Fibroblast of lung (primary cell): ENCODE measurements at regions not wholly inside any gene's neighbourhood (a gene's known extent, or its start where the extent isn't known, plus 50 kb on each side); places are given as distances from the start of the nearest gene placed in this dataset.

Experiments
- DNase-seq, 2 donors: peaks; one replicate each; pipeline versions ENCODE4 v3.0.0 to v3.0.0-alpha.2; 2010; ENCODE audit warnings: low read depth in 2 of 2
- H2AFZ ChIP-seq: 2 replicates; pipeline ENCODE4 v1.5.1; 2012; ENCODE audit warnings: low read length, control low read depth, inconsistent platforms
- H3K27ac ChIP-seq: 2 replicates; pipeline ENCODE4 v1.5.1; 2011; ENCODE audit warnings: low read length, control low read depth; ENCODE audit not compliant: insufficient read depth
- H3K27me3 ChIP-seq: 2 replicates; pipeline ENCODE4 v1.5.1; 2011; ENCODE audit warnings: mild to moderate bottlenecking, low read length; ENCODE audit not compliant: control insufficient read depth, insufficient read depth
- H3K36me3 ChIP-seq: 2 replicates; pipeline ENCODE4 v1.5.1; 2011; ENCODE audit warnings: low read length; ENCODE audit not compliant: control insufficient read depth, insufficient read depth
- H3K4me1 ChIP-seq: 2 replicates; pipeline ENCODE4 v1.5.1; 2011; ENCODE audit warnings: low read length; ENCODE audit not compliant: control insufficient read depth, insufficient read depth; ENCODE audit errors: extremely low read depth
- H3K4me2 ChIP-seq: 2 replicates; pipeline ENCODE4 v1.5.1; 2011; ENCODE audit warnings: low read length, control low read depth; ENCODE audit not compliant: insufficient read depth; ENCODE audit errors: extremely low read depth
- H3K4me3 ChIP-seq, 4 experiments: fragments of 200-600 bp in 1 of 4; sonication (generic) in 1 of 4; replicated peaks in 1 of 4; 2 replicates each; pipeline ENCODE4 v1.5.1; 2011 to 2016; ENCODE audit warnings: low read length in 4 of 4, low read depth in 3 of 4, mild to moderate bottlenecking in 3 of 4, control low read depth in 2 of 4, inconsistent platforms in 1 of 4, mixed read lengths in 1 of 4; ENCODE audit not compliant: insufficient read depth in 1 of 4; ENCODE audit errors: control extremely low read depth in 1 of 4
- H3K79me2 ChIP-seq: 2 replicates; pipeline ENCODE4 v1.5.1; 2012; ENCODE audit warnings: mild to moderate bottlenecking, low read length, inconsistent platforms; ENCODE audit not compliant: control insufficient read depth, insufficient read depth
- H3K9ac ChIP-seq: 2 replicates; pipeline ENCODE4 v1.5.1; 2011; ENCODE audit warnings: mild to moderate bottlenecking, low read length, control low read depth; ENCODE audit not compliant: insufficient read depth
- H3K9me3 ChIP-seq: 2 replicates; pipeline ENCODE4 v1.5.1; 2012; ENCODE audit warnings: low read depth, low read length; ENCODE audit not compliant: control insufficient read depth, insufficient read depth
- H4K20me1 ChIP-seq: 2 replicates; pipeline ENCODE4 v1.5.1; 2011; ENCODE audit warnings: low read length; ENCODE audit not compliant: control insufficient read depth, insufficient read depth; ENCODE audit errors: extremely low read depth
- EZH2 ChIP-seq: IDR thresholded peaks from 2 replicates; pipeline ENCODE4 v1.5.1; 2012; ENCODE audit warnings: low read length, control low read depth, mild to moderate bottlenecking; ENCODE audit errors: missing control alignments
- TF ChIP-seq, protein P1 (sequence below), 2 donors: IDR thresholded peaks in 1 of 2; conservative IDR thresholded peaks in 1 of 2; 1 replicate in 1 of 2; 2 replicates in 1 of 2; pipeline ENCODE4 v1.5.1; 2011 to 2012; ENCODE audit warnings: low read length in 2 of 2, control low read depth in 1 of 2, inconsistent platforms in 1 of 2, low read depth in 1 of 2, mild to moderate bottlenecking in 1 of 2

DNA sequence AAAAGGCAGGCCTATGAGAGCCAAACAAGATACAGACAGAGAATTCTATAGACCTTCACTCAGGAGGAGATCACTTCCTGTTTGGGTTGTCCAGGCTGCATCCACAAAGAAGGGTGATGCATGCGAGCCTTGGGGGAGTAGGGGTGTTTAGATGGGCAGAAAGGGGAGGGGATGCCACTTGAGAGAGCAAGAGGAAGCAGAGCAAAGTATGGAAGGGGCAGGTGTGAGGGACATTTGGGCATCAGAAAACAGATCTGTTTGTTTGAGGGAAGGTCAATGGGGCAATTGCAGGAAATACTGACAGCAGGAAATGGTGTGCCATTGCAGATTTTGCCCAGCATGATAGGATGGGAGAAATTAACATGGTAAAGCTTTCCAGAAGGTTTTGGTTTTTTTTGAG lies 146.4 kb upstream of the FOXN3 start:
- DNase-seq, result no peak
- Histone ChIP-seq H3K27me3 (no peaks in the 10 kb centered on the region), H2AFZ (no peak overlapping the region), H3K9ac (no peak overlapping the region), H4K20me1 (no peaks in the 10 kb centered on the region), H3K4me2 (no peak overlapping the region), H3K9me3 (no peaks in the 10 kb centered on the region), H3K36me3 (no peaks in the 10 kb centered on the region), H3K4me3 (no peak overlapping the region), H3K27ac (no peak overlapping the region), H3K4me1 (no peaks in the 10 kb centered on the region), H3K79me2 (no peaks in the 10 kb centered on the region)
- no peak for TF ChIP-seq EZH2
- TF ChIP-seq, protein P1, sequence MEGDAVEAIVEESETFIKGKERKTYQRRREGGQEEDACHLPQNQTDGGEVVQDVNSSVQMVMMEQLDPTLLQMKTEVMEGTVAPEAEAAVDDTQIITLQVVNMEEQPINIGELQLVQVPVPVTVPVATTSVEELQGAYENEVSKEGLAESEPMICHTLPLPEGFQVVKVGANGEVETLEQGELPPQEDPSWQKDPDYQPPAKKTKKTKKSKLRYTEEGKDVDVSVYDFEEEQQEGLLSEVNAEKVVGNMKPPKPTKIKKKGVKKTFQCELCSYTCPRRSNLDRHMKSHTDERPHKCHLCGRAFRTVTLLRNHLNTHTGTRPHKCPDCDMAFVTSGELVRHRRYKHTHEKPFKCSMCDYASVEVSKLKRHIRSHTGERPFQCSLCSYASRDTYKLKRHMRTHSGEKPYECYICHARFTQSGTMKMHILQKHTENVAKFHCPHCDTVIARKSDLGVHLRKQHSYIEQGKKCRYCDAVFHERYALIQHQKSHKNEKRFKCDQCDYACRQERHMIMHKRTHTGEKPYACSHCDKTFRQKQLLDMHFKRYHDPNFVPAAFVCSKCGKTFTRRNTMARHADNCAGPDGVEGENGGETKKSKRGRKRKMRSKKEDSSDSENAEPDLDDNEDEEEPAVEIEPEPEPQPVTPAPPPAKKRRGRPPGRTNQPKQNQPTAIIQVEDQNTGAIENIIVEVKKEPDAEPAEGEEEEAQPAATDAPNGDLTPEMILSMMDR (conservative IDR thresholded peaks at IDR 0.05 in 1 of 2, IDR thresholded peaks at IDR 0.05 in 1 of 2; ENCODE audit: low read depth in 1 of 2, low read length in 2 of 2), result no peak

DNA sequence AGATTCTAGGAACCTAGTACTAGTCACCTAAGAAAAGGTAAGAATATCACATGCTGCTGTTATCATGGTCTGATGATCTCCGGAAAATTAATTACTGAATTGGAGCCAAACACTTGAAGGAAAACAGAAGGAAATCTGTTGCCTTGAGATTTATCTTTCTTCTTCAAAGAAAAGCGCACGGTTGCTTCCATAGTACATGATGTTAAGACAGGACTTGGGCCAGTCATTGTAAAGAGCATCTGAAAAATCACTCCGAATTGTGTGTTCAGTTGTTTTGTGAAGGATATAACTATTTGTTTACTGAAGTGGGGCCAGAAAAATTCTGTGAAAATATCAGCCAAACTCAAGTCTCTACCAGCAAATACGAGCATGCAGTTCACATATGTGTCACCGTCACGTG lies 134.9 kb upstream of the FOXN3 start:
- no peaks in the 10 kb centered on the region for H3K27me3 ChIP-seq
- TF ChIP-seq EZH2, result no peak
- TF ChIP-seq, protein P1 (conservative IDR thresholded peaks at IDR 0.05 in 1 of 2, IDR thresholded peaks at IDR 0.05 in 1 of 2; ENCODE audit: low read depth in 1 of 2, low read length in 2 of 2), result no peak
- H3K36me3 ChIP-seq, result no peaks in the 10 kb centered on the region
- H3K9me3 ChIP-seq, result no peaks in the 10 kb centered on the region
- no peak overlapping the region for H3K9ac ChIP-seq
- H3K4me3 ChIP-seq, result no peak overlapping the region
- no peak overlapping the region for H2AFZ ChIP-seq
- no peak overlapping the region for H3K27ac ChIP-seq
- no peaks in the 10 kb centered on the region for H3K4me1 ChIP-seq
- no peaks in the 10 kb centered on the region for H3K79me2 ChIP-seq
- no peaks in the 10 kb centered on the region for H4K20me1 ChIP-seq
- no peak for DNase-seq
- H3K4me2 ChIP-seq, result no peak overlapping the region

DNA sequence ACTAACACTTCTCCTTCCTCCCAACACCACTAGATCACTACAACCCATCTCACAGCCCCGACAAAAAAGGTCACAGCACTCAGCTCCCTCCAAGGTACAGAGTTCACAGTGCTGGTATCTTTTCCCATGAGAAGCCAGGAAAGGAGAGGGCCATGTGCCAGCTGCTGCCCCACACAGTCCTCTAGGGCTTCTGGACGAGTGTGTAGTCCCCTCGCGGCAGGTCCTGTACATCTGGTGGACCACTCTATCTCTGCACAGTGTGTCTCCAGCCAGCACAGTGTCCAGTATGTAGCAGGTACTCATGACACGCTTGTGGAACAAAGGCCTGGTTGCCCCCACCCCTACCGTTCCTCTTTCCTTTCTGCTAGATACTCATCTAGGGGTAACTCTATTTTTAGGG lies 134.4 kb upstream of the FOXN3 start:
- H3K27ac ChIP-seq, result no peak overlapping the region

More for the DNA sequence above, 134.4 kb upstream of the FOXN3 start:
- no peaks in the 10 kb centered on the region for H3K9me3 ChIP-seq
- H3K79me2 ChIP-seq, result no peaks in the 10 kb centered on the region
- H2AFZ ChIP-seq, result no peak overlapping the region
- no peaks in the 10 kb centered on the region for H3K36me3 ChIP-seq
- H3K9ac ChIP-seq, result no peak overlapping the region
- H3K4me3 ChIP-seq, result no peak overlapping the region
- TF ChIP-seq EZH2, result no peak
- TF ChIP-seq, protein P1 (conservative IDR thresholded peaks at IDR 0.05 in 1 of 2, IDR thresholded peaks at IDR 0.05 in 1 of 2; ENCODE audit: low read depth in 1 of 2, low read length in 2 of 2), result no peak
- no peak for DNase-seq
- H4K20me1 ChIP-seq, result no peaks in the 10 kb centered on the region
- no peaks in the 10 kb centered on the region for H3K27me3 ChIP-seq
- H3K4me1 ChIP-seq, result no peaks in the 10 kb centered on the region
- no peak overlapping the region for H3K4me2 ChIP-seq
